Jurkat, Clone E6-1 (cell line): ENCODE measurements at regions not wholly inside any gene's neighbourhood (a gene's known extent, or its start where the extent isn't known, plus 50 kb on each side); places are given as distances from the start of the nearest gene placed in this dataset.

ENCODE experiments used
- DNase-seq: peaks from one replicate; pipeline ENCODE4 v3.0.0-alpha.2; 2011; ENCODE audit warnings: low read depth, low spot score
- H3K4me3 ChIP-seq: 2 replicates; pipeline ENCODE4 v1.5.1; 2011; ENCODE audit warnings: mild to moderate bottlenecking, low read length, control low read depth, moderate library complexity

DNA sequence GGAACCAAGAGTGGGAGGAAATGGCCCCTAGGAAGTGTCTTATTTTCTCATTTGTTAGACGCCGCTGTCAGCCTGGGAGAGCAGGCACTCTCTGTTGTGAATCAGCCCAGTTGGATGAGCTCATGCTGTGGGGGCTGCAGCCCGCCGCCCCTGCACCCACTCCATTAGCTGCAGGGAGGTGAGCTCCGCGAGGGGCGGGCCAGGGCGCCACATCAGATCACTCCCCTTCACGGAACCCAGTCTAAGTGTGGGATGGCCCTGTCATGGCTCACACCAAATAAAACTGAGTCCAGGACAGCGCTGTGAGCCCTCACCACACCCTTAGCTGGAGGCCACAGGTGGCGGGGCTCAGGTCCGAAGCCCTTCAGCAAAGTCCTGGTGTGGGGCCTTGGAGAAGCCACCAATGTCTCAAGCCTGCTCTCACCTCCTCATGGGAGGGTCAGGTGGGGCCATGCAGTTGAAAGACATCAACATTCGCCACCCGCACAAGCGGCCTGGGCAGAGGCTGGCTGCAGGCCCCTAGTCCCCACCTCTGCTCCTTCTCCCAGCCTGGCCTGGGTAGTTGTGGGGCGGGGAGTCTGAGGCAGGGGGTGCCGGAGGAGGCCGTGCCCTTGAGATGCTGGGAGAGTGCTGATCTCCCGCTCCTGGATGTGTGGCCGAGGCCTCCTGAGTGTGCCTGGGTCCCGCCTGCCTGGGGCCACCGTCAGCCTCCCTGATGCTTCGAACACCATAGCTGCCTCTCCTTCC lies 66.2 kb upstream of the SLCO4A1 start:
- no peak for DNase-seq

DNA sequence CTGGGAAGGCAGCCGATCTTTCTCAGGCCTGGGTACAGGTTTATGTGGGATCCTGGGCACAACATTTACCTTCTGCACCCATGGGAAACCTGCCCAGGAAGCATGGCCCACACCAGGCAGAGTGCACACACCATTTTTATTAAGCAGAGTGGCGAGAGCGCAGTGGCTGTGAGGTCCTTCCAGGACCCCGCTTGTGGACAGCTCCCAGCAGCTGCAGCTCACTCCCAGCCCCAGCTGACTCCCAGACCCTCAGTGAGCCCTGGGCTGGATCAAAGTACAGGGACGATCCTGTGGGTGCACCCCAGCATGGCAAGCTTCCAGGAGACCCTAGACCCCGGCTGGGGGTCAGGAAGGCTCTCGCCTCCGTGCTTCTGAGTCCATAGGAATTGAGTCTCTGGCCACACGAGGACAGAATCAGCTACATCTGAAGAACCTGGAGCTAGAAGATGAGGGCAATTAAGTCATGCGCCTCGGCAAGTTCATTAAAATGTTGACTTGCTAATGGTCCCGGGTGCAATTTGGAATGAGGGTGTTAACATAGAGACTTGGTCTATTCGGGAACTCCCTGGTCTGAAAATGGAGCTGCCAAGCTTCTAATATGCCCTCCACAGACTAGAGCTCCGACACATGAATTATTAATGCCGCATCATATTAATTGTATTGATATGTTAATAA lies 65.4 kb upstream of the SLCO4A1 start:
- H3K4me3 ChIP-seq, result no peak overlapping the region
- no peak for DNase-seq

More for the DNA sequence above, 66.2 kb upstream of the SLCO4A1 start:
- H3K4me3 ChIP-seq, result no peak overlapping the region

- no peak overlapping the region for H3K4me3 ChIP-seq
- DNase-seq, result no peak
These were observed 64.8 kb upstream of the SLCO4A1 start for GRCh38 chr20:62577490-62577836.

GRCh38 chr20:62578294-62578897 lies 63.9 kb upstream of the SLCO4A1 start:
- DNase-seq, result no peak
- H3K4me3 ChIP-seq, result no peak overlapping the region

- no peak for DNase-seq
- H3K4me3 ChIP-seq, result no peak overlapping the region
These were observed 62.3 kb upstream of the SLCO4A1 start for GRCh38 chr20:62580052-62580451.

DNA sequence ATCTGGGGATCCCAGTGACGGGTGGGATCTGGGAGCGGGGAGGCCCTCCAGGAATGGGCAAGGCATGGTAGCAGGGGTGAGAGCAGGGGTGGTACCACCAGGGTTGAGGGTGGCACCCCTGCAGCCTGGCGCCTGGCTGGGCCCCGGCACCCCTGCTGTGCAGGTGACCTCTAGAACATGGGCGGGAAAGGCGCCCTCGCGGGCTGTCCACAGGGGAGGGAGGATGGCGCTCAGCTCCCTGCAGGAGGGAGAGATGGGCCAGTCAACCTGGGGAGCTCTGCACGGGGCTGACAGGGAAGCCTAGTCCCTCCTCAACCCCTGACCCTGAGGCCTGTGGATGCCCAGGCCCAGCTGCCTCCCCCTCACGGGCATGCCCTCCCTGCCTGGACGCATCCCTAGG lies 61.6 kb upstream of the SLCO4A1 start:
- no peak overlapping the region for H3K4me3 ChIP-seq
- no peak for DNase-seq

DNA sequence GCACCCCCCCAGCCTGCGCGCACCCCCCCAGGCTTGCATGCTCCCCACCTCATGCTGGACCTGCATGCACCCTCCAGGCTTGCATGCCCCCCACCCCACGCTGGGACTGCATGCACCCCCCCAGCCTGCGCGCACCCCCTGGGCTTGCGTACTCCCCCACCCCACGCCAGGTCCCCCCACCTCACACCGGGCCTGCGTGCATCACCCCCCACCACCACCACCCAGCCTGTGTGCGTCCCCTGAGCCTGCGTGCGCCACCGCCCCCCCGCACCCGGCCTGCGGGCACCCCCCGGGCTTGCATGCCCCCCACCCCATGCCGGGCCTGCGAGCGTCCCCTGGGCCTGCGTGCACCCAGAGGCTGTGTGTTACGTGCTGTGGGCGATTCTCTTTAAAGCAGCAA lies 61.0 kb upstream of the SLCO4A1 start:
- no peak for DNase-seq
- H3K4me3 ChIP-seq, result no peak overlapping the region

DNA sequence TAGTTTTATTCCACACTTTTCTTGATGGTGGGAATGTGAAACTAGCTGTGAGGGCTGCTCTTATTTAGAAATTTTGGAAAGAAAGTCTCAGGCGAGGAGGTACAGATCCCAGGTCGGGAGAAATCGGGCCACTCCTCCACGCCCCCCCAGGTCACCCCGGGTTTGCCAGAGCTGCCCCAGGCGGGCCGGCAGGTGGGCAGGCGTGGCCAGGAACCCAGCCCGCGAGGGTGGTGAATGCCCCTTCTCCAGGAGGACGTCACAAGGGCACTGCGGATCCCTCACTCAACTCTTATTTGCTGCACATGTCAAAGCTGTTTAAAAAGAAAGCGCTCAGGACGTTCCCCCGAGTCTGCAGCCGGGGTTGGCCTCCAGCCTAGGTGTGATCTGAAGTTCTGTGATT lies 60.5 kb upstream of the SLCO4A1 start:
- H3K4me3 ChIP-seq, result no peak overlapping the region
- no peak for DNase-seq

DNA sequence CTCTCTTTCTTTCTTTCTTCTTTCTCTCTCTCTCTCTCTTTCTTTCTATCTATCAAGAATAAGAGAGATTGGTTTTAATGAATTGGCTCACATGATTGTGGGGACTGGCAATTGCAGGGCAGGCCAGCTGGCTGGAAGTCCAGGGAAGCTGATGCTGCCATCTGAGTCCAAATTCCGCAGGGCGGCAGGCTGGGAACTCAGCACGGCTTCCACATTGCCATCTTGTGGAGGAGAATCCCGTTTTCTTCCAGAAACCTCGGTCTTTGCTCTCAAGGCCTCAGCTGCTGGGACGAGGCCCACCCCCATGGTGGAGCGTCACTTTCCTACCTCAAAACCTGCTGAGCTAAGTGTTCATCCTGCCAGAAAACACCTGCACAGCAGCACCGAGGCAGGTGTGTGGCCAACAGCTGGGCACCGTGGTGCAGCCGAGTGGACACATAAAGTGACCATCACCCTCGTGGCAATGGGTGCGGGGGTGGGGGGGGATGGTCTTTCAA lies 58.8 kb upstream of the SLCO4A1 start:
- no peak for DNase-seq
- no peak overlapping the region for H3K4me3 ChIP-seq

GRCh38 chr20:62584671-62585460 lies 57.4 kb upstream of the SLCO4A1 start:
- DNase-seq, result no peak
- no peak overlapping the region for H3K4me3 ChIP-seq

GRCh38 chr20:62585461-62585970 lies 56.8 kb upstream of the SLCO4A1 start:
- DNase-seq, result no peak
- no peak overlapping the region for H3K4me3 ChIP-seq

DNA sequence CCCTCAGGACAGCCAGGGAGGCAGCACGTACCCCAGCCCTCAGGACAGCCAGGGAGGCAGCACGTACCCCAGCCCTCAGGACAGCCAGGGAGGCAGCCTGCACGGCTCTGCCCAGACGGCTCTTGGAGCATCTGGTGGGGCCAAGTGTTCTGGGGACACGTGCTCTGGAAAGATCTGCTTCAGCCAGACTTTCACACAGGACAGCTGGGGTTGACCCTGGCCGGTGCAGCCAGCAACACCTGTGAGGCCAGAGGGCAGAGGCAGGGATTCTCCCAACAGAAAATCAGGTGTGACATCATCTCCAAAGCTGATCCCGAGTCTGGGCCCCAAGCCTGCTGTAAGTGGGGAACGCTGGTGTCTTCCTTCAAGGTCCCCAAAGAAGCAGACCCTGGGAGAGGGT lies 55.5 kb upstream of the SLCO4A1 start:
- DNase-seq, result no peak
- no peak overlapping the region for H3K4me3 ChIP-seq

- DNase-seq, result no peak
These were observed 54.4 kb upstream of the SLCO4A1 start for GRCh38 chr20:62587757-62588402.

GRCh38 chr20:62588458-62589149 lies 53.7 kb upstream of the SLCO4A1 start:
- no peak for DNase-seq
- no peak overlapping the region for H3K4me3 ChIP-seq

More at GRCh38 chr20:62587757-62588402, 54.4 kb upstream of the SLCO4A1 start:
- H3K4me3 ChIP-seq, result no peak overlapping the region

DNA sequence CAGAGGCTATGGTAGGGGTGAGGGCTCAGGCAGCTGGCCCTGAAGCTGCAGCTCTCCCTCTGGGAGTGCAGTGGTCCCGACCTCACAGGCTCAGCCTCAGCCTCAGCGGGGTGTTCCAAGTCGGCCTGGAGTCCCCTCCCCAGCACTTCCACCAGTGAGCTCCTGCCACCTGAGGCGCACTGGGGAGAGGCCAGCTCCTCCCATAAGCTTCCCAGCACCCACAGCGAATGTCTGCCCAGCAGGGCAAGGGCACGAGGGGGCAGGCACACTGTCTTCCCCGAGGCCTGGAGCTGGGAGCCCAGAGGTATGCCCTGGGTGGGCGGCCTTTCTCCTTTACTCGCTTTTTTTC lies 53.2 kb upstream of the SLCO4A1 start:
- no peak overlapping the region for H3K4me3 ChIP-seq
- DNase-seq, result no peak

DNA sequence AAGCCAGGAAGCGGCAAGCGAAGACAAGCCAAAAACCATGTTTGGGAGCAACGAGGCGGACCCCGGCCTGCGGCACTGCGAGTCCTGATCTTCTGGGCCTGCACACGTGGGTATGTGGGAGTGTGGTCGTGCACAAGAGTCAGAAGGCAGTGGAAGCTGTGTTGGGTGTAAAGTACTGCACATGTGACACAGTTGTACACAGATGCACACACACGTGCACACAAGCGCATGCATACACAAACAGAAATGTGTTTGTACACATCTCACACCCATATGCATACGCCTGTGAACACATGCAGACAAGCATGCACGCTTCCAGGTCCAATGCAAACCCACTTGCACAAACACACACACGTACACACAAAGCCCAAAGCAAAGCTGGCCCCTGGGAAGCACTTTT lies 52.6 kb upstream of the SLCO4A1 start:
- no peak for DNase-seq
- H3K4me3 ChIP-seq, result no peak overlapping the region

GRCh38 chr20:62590309-62591121 lies 51.8 kb upstream of the SLCO4A1 start:
- no peak overlapping the region for H3K4me3 ChIP-seq
- no peak for DNase-seq

DNA sequence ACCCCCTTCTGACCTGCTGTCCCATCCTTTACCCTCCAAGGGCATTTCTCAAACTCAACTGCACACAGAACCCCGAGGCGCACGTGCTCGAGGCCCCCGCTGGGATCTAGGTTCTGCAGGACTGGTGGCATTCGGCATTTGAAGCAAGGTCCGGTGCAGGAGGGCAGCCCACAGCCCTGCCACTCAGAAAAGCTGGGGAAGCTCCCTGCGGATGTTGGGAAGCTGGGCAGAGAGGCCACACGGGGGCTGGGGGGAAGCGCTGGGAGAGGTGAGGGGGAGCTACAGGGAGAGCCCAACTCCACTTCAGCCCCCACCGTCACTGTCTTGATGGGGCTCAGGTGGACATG lies 51.2 kb upstream of the SLCO4A1 start:
- no peak overlapping the region for H3K4me3 ChIP-seq
- no peak for DNase-seq
